ENCODE measurements at regions not wholly inside any gene's neighbourhood (a gene's known extent, or its start where the extent isn't known, plus 50 kb on each side); places are given as distances from the start of the nearest gene placed in this dataset.

DNA sequence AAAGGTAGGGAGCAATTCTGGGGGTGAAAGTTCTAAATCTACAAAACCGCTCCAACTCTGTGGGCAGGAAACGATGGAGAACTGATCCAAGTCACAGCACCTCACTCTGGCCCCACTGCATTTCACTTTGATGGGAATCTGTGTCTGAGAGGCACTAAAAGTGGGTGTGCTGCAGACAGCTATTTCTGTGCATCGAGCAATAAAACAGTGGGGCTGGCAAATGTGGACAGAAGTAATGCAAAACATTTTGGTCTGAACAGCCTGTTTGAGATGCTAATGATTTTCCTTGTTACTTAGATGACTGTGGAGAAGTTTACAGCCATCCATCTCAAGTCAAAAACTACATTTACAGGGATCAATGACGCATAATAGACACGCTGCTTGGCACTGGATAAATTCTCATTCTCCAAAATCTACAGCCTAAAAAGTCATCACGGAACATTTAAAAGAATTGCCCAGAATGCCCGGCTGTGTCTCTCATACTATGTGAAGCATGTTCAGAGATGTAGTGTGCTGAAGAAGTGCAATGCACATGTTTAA, 1671.6 kb upstream of the TENM3 start:
- TF ChIP-seq, protein P1, sequence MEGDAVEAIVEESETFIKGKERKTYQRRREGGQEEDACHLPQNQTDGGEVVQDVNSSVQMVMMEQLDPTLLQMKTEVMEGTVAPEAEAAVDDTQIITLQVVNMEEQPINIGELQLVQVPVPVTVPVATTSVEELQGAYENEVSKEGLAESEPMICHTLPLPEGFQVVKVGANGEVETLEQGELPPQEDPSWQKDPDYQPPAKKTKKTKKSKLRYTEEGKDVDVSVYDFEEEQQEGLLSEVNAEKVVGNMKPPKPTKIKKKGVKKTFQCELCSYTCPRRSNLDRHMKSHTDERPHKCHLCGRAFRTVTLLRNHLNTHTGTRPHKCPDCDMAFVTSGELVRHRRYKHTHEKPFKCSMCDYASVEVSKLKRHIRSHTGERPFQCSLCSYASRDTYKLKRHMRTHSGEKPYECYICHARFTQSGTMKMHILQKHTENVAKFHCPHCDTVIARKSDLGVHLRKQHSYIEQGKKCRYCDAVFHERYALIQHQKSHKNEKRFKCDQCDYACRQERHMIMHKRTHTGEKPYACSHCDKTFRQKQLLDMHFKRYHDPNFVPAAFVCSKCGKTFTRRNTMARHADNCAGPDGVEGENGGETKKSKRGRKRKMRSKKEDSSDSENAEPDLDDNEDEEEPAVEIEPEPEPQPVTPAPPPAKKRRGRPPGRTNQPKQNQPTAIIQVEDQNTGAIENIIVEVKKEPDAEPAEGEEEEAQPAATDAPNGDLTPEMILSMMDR (IDR thresholded peaks at IDR 0.05; ENCODE audit: low read depth, low read length, missing control alignments) = no peak
- DNase-seq (ENCODE audit: low read depth) = no peak
- no peak overlapping the region for H3K4me3 ChIP-seq (ENCODE audit: low read depth, low read length)
- in situ Hi-C loops (cut with HindIII; ENCODE audit: low sequenced_read_pairs) = no loop called here

DNA sequence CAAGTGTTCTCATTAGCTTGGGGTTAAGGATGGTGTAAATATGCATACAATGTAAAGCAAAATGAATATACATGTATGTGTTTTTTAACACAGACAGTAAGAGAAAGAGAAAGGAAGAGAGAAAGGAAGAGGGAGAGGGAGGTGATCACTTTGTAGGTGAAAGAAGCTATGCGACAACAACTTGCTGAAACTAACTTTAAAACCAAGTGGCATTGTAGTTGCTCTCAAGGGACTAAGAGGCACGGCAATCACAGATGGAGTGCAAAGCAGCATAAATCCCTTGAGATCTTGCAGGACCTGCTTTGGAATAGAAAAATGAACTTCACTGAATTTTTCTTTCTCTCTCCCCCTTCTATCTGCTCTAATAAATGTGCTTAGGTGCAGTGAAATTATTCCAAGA, 1665.0 kb upstream of the TENM3 start:
- H3K4me3 ChIP-seq (ENCODE audit: low read depth, low read length) = no peak overlapping the region
- DNase-seq (ENCODE audit: low read depth) = no peak
- TF ChIP-seq, protein P1 (IDR thresholded peaks at IDR 0.05; ENCODE audit: low read depth, low read length, missing control alignments) = no peak
- in situ Hi-C loops (cut with HindIII; ENCODE audit: low sequenced_read_pairs) = no loop called here

GRCh38 chr4:180581061-180581460, 1662.1 kb upstream of the TENM3 start:
- no peak for DNase-seq (ENCODE audit: low read depth)
- TF ChIP-seq, protein P1 (IDR thresholded peaks at IDR 0.05; ENCODE audit: low read depth, low read length, missing control alignments) = no peak
- in situ Hi-C loops (cut with HindIII; ENCODE audit: low sequenced_read_pairs) = no loop called here
- H3K4me3 ChIP-seq (ENCODE audit: low read depth, low read length) = no peak overlapping the region

GRCh38 chr4:180587379-180587778, 1655.8 kb upstream of the TENM3 start:
- TF ChIP-seq, protein P1 (IDR thresholded peaks at IDR 0.05; ENCODE audit: low read depth, low read length, missing control alignments) = no peak
- no peak for DNase-seq (ENCODE audit: low read depth)
- no peak overlapping the region for H3K4me3 ChIP-seq (ENCODE audit: low read depth, low read length)
- in situ Hi-C loops (cut with HindIII; ENCODE audit: low sequenced_read_pairs) = no loop called here

DNA sequence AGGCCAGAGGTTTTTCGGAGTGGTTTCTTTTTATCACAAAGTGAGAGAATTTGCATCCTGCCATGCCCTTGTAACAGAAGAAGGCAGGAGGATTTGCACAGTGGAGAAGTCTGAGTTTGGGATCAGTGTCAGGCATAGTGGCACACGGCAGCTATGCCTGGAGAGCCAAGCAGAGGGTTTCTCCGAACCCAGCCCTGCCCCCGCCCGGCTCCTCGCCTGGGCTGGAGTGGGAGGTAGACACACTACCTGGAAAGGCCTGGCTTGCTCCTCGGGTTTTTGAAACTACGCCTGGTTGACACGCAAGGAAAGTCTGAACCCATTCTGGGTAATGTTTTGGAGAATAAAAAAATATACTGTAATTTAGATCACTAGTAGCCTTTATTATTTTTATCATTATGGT, 1653.6 kb upstream of the TENM3 start:
- no peak overlapping the region for H3K4me3 ChIP-seq (ENCODE audit: low read depth, low read length)
- in situ Hi-C loops (cut with HindIII; ENCODE audit: low sequenced_read_pairs) = no loop called here
- TF ChIP-seq, protein P1 (IDR thresholded peaks at IDR 0.05; ENCODE audit: low read depth, low read length, missing control alignments) = no peak
- no peak for DNase-seq (ENCODE audit: low read depth)

GRCh38 chr4:180596888-180597483, 1646.2 kb upstream of the TENM3 start:
- no peak for DNase-seq (ENCODE audit: low read depth)
- TF ChIP-seq, protein P1 (IDR thresholded peaks at IDR 0.05; ENCODE audit: low read depth, low read length, missing control alignments) = no peak
- no peak overlapping the region for H3K4me3 ChIP-seq (ENCODE audit: low read depth, low read length)
- in situ Hi-C loops (cut with HindIII; ENCODE audit: low sequenced_read_pairs) = no loop called here

All from astrocyte of the cerebellum (primary cell).